HG02571 (cell line): ENCODE measurements at regions not wholly inside any gene's neighbourhood (a gene's known extent, or its start where the extent isn't known, plus 50 kb on each side); places are given as distances from the start of the nearest gene placed in this dataset.

Source experiments
- ATAC-seq: cut with Tn5 transposase; IDR thresholded peaks from one replicate; pipeline ENCODE4 v1.9.1; 2021; ENCODE audit warnings: mild to moderate bottlenecking, moderate library complexity; ENCODE audit not compliant: unreplicated experiment

DNA sequence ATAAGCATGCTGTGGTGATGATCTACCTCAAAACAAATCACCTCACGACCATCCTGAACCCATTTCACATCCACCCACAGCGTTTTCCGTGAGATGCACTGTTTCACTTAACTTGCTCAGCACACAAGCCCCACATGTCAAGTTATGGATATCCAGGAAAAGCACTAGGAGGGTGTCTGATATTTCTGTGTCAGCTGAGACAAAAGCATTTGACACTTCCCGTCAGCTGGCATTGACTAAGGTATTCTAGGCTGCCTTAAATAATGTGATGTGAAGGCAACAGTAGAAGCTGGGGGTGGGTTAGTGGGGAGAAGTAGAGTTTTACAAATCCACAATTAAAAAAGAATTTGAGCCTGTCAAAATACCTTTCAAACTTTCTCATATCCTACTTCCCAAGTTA, 68.7 kb upstream of the MDFIC start:
- no peak for ATAC-seq

DNA sequence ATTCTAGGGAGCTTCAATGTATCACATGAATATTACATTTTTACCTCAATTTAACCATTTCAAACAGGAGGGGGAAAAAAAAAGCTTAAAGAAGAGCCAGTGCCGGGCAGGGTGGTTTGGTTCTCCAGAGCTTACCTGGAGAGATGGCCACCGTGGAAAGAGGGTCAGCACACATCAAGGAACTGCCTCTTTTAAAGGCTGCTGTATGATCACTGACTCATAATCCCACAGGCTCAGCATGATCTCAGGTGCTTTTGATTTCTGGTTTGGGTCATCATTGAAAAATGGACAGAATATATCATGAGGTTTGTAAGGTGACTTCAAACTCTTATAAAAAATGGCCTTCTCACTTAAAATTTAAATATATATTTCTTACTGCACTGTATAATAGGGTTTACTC, 67.5 kb upstream of the MDFIC start:
- no peak for ATAC-seq

- ATAC-seq, result no peak
Observed at GRCh38 chr7:114856625-114857024, 65.3 kb upstream of the MDFIC start.

GRCh38 chr7:114857605-114858004, 64.3 kb upstream of the MDFIC start:
- ATAC-seq, result no peak

- no peak for ATAC-seq
Observed at GRCh38 chr7:114859477-114859876, 62.4 kb upstream of the MDFIC start.

- no peak for ATAC-seq
Observed at GRCh38 chr7:114860206-114860605, 61.7 kb upstream of the MDFIC start.

DNA sequence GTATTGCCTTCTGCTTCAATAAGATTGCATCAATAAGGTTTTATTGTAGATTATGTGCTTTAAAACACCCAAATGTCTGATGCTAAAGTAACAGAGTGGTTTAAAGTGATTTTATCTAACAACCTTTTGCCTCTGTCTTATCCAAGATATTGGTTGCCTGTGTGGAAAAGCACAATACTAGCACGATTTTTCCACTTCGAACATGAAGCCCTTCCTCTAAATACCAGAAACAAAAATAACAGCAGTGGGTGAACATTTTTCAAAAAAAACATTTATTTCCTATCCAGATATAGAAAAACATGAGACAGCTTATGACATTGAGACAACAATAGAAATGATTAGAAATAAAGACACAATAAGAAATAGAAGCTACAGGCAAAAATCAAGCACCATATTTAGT, 59.5 kb upstream of the MDFIC start:
- ATAC-seq, result no peak

- ATAC-seq, result no peak
Observed at GRCh38 chr7:114864278-114864677, 57.6 kb upstream of the MDFIC start.

GRCh38 chr7:114865564-114865963, 56.3 kb upstream of the MDFIC start:
- ATAC-seq, result peak; percentile 96
